ENCODE measurements at regions not wholly inside any gene's neighbourhood (a gene's known extent, or its start where the extent isn't known, plus 50 kb on each side); places are given as distances from the start of the nearest gene placed in this dataset.

DNA sequence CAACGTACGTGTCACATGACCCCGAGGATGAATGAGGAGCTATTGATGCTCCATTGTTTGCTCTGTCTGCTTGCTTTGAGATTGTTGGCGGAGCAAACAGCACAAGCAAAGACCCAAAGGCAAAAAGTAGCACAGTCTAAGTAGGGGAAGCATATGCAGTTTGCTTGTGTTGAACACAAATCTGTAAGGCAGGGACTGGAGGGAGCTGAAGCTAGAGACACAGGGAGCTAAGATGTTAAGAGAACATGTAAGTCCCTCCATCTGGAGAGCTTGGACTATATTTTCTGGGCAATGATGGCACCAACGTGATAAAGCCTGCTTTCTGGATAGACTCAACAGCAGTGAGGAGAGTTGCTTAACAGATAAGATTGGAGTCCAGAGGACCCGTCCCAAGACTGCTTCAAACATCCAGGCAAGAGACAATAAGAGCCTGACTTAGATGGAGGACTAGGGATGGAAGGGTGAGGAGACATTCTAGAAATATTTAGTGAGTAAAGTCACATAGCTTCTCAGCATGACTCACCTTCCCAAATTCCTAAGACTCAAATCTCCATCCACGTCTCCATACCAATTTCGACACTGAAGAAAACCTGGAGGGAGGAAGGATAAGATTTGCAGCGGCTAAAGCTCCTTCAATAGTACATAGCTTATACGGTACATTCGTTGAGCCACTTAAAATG lies 88.1 kb upstream of the KLF7 start:
- Histone ChIP-seq H3K4me3 (ENCODE audit: low read length in 2 of 2) (no peak overlapping the region), H3K4me1 (ENCODE audit: control insufficient read depth in 1 of 2, insufficient read depth in 2 of 2, low read length in 2 of 2) (no peaks in the 10 kb centered on the region), H3K36me3 (ENCODE audit: control insufficient read depth in 1 of 2, insufficient read depth in 2 of 2, low read length in 1 of 2) (no peaks in the 10 kb centered on the region), H3K27me3 (ENCODE audit: control insufficient read depth in 1 of 2, insufficient read depth in 2 of 2, low read length in 1 of 2) (no peaks in the 10 kb centered on the region), H3K9me3 (ENCODE audit: control insufficient read depth, low read length) (no peaks in the 10 kb centered on the region), H3K27ac (ENCODE audit: low read depth in 1 of 2, low read length in 2 of 2) (peak overlapping the region in 1 of 2 donors; percentile 1)
- no peak for ATAC-seq (ENCODE audit: low FRiP score)
- 62% methylated on average over 11 of the region's 11 CpGs for WGBS, 2 donors
- intact Hi-C loops (cut with DNase I) = loop anchor here in 1 of 2 donors (10.0 kb wide), 1 partner anchor 209 kb away; no protein-coding TSS in a partner anchor
- DNase-seq = no peak

- Histone ChIP-seq H3K36me3 (ENCODE audit: control insufficient read depth in 1 of 2, insufficient read depth in 2 of 2, low read length in 1 of 2) (no peaks in the 10 kb centered on the region), H3K4me3 (ENCODE audit: low read length in 2 of 2) (no peak overlapping the region), H3K9me3 (ENCODE audit: control insufficient read depth, low read length) (no peaks in the 10 kb centered on the region), H3K4me1 (ENCODE audit: control insufficient read depth in 1 of 2, insufficient read depth in 2 of 2, low read length in 2 of 2) (peaks cover 0 to 2% of the 10 kb centered on the region in 2 donors), H3K27me3 (ENCODE audit: control insufficient read depth in 1 of 2, insufficient read depth in 2 of 2, low read length in 1 of 2) (no peaks in the 10 kb centered on the region), H3K27ac (ENCODE audit: low read depth in 1 of 2, low read length in 2 of 2) (no peak overlapping the region)
- WGBS, 2 donors = 80 to 84% methylated on average over 9 of the region's 9 CpGs
- ATAC-seq (ENCODE audit: low FRiP score) (no peak), DNase-seq (no peak)
- intact Hi-C loops (cut with DNase I) = loop anchor here (5.0 to 10.0 kb wide), 2 partner anchors 88 to 210 kb away; partner anchors contain the start of gene KLF7 (in 1 of the 2)
Measured at GRCh38 chr2:207254591-207255464, 89.1 kb upstream of the KLF7 start.

GRCh38 chr2:207255565-207256470 lies 90.1 kb upstream of the KLF7 start:
- WGBS, 2 donors = 89 to 93% methylated on average over 17 of the region's 17 CpGs
- Histone ChIP-seq H3K27me3 (ENCODE audit: control insufficient read depth in 1 of 2, insufficient read depth in 2 of 2, low read length in 1 of 2) (no peaks in the 10 kb centered on the region), H3K9me3 (ENCODE audit: control insufficient read depth, low read length) (no peaks in the 10 kb centered on the region), H3K27ac (ENCODE audit: low read depth in 1 of 2, low read length in 2 of 2) (no peak overlapping the region), H3K4me3 (ENCODE audit: low read length in 2 of 2) (no peak overlapping the region), H3K4me1 (ENCODE audit: control insufficient read depth in 1 of 2, insufficient read depth in 2 of 2, low read length in 2 of 2) (peaks cover 0 to 2% of the 10 kb centered on the region in 2 donors), H3K36me3 (ENCODE audit: control insufficient read depth in 1 of 2, insufficient read depth in 2 of 2, low read length in 1 of 2) (no peaks in the 10 kb centered on the region)
- DNase-seq (no peak), ATAC-seq (ENCODE audit: low FRiP score) (no peak)
- intact Hi-C loops (cut with DNase I) = loop anchor here (5.0 to 10.0 kb wide), 2 partner anchors 89 to 211 kb away; partner anchors contain the start of gene KLF7 (in 1 of the 2)

- Histone ChIP-seq H3K27me3 (ENCODE audit: control insufficient read depth in 1 of 2, insufficient read depth in 2 of 2, low read length in 1 of 2) (no peaks in the 10 kb centered on the region), H3K36me3 (ENCODE audit: control insufficient read depth in 1 of 2, insufficient read depth in 2 of 2, low read length in 1 of 2) (no peaks in the 10 kb centered on the region), H3K4me1 (ENCODE audit: control insufficient read depth in 1 of 2, insufficient read depth in 2 of 2, low read length in 2 of 2) (peaks cover 0 to 2% of the 10 kb centered on the region in 2 donors), H3K9me3 (ENCODE audit: control insufficient read depth, low read length) (no peaks in the 10 kb centered on the region), H3K27ac (ENCODE audit: low read depth in 1 of 2, low read length in 2 of 2) (no peak overlapping the region), H3K4me3 (ENCODE audit: low read length in 2 of 2) (no peak overlapping the region)
- intact Hi-C loops (cut with DNase I) = loop anchor here (5.0 to 10.0 kb wide), 2 partner anchors 89 to 212 kb away; partner anchors contain the start of gene KLF7 (in 1 of the 2)
- no peak for ATAC-seq (ENCODE audit: low FRiP score)
- WGBS, 2 donors = 68 to 73% methylated on average over 10 of the region's 10 CpGs
- DNase-seq = no peak
Measured at GRCh38 chr2:207256476-207257207, 90.9 kb upstream of the KLF7 start.

DNA sequence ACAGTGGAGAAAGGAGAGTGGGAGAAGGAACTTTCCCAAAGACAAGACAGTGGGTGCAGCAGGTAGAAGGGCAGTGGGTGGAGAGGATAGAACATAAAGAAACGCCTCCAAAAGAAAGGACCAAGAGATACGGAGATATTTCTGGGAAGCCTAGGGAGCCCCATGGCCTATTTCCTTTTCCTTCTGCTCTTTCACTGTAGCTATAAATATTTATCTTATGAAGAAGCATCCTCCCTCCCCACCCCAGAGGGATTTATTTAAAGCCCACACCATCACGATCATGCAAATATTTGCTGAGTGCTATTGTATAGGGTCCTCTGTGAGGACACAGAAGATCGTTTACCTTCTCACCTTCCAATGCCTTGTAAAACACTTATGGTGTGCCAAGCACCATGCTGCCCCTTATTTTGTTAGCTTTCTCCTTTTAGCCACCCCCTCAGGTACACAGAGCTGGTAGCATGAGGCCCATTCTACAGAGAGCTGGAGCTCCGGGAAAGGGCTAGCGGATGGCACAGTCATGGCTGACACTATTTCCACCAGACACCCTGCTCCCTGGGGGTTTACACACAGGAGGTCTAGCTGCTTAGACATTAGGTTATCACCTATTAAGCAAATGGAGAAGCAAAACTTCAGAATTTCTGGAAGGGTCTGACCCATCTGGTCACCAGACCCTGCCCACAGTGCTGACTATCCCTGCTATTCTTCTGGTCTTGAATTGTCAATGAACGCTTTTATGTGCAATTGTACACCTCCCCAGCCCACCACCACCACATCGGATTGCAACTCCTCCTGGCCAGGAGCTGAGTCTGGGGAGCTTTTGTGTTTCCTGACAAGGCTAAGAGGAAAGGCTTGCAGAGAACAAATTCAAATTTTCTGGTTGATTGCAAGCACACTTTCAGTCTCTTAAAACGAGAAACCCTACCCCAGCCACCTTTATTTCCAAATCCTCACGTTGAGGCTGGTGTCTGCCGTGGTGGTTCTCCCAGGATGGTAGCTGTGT lies 91.8 kb upstream of the KLF7 start:
- H3K9me3 ChIP-seq (ENCODE audit: control insufficient read depth, low read length) = no peaks in the 10 kb centered on the region
- no peak overlapping the region for H3K4me3 ChIP-seq (ENCODE audit: low read length in 2 of 2)
- peak overlapping the region; percentile 36 to 83 for H3K27ac ChIP-seq (ENCODE audit: low read depth in 1 of 2, low read length in 2 of 2)
- H3K4me1 ChIP-seq (ENCODE audit: control insufficient read depth in 1 of 2, insufficient read depth in 2 of 2, low read length in 2 of 2) = peaks cover 0 to 2% of the 10 kb centered on the region in 2 donors
- DNase-seq (no peak), ATAC-seq (ENCODE audit: low FRiP score) (no peak)
- intact Hi-C loops (cut with DNase I) = loop anchor here (2.0 to 10.0 kb wide), 4 partner anchors 77 to 213 kb away; partner anchors contain the start of gene KLF7 (in 1 of the 2)
- H3K27me3 ChIP-seq (ENCODE audit: control insufficient read depth in 1 of 2, insufficient read depth in 2 of 2, low read length in 1 of 2) = no peaks in the 10 kb centered on the region
- no peaks in the 10 kb centered on the region for H3K36me3 ChIP-seq (ENCODE audit: control insufficient read depth in 1 of 2, insufficient read depth in 2 of 2, low read length in 1 of 2)
- 68 to 71% methylated on average over 11 of the region's 11 CpGs for WGBS, 2 donors

DNA sequence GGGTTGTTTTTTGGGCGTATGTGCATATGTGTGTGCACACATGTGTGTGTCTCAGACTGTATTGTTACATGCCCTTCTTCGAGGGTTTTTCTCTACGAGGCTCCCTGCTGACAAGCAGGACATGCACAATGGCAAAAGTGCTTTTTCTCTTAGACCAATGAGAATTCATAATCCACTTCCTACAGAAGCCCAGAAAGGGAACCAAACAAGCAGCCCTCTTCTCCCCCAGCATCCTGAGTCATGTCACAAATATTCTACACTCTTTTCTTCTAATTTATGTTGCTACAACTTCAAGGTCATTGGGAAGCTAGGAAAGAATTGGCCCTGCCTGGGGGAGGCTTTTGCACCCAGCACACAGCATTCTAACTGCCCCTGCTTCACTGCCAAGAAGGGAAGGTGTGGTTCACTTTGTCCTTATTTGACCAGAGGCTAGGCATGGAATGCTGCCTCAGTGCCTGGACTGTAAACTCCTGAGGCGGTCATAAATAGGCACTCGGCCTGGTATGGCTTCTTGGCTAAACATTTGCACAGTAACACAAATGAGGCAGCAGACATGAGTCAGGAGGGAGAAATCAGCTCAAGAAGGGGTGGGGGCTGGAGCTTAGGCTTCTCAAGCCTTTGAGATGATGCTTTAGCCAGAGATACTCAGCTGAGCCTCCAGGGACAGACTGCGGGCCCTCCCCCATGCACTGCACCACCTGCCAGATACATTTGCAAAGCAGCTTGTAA lies 92.7 kb upstream of the KLF7 start:
- Histone ChIP-seq H3K27me3 (ENCODE audit: control insufficient read depth in 1 of 2, insufficient read depth in 2 of 2, low read length in 1 of 2) (no peaks in the 10 kb centered on the region), H3K4me1 (ENCODE audit: control insufficient read depth in 1 of 2, insufficient read depth in 2 of 2, low read length in 2 of 2) (peaks cover 0 to 2% of the 10 kb centered on the region in 2 donors), H3K4me3 (ENCODE audit: low read length in 2 of 2) (no peak overlapping the region), H3K9me3 (ENCODE audit: control insufficient read depth, low read length) (no peaks in the 10 kb centered on the region), H3K27ac (ENCODE audit: low read depth in 1 of 2, low read length in 2 of 2) (peak overlapping the region; percentile 36 to 83), H3K36me3 (ENCODE audit: control insufficient read depth in 1 of 2, insufficient read depth in 2 of 2, low read length in 1 of 2) (no peaks in the 10 kb centered on the region)
- peak; percentile 85 for ATAC-seq (ENCODE audit: low FRiP score)
- peak; percentile 87 to 88 for DNase-seq
- 6 to 15% methylated on average over 6 of the region's 6 CpGs for WGBS, 2 donors
- intact Hi-C loops (cut with DNase I) = loop anchor here (2.0 to 10.0 kb wide), 4 partner anchors 76 to 214 kb away; partner anchors contain the start of gene KLF7 (in 1 of the 2)
